K562 (cell line): ENCODE measurements at regions not wholly inside any gene's neighbourhood (a gene's known extent, or its start where the extent isn't known, plus 50 kb on each side); places are given as distances from the start of the nearest gene placed in this dataset.

Experiments
- ATAC-seq: fragments of 200-7000 bp; cut with Tn5 transposase; 3 replicates; pipeline ENCODE4 v1.9.1; 2020; ENCODE audit warnings: moderate library complexity
- BruUV-seq: library from RNA; stranded (reverse); fragments of 400-500 nt; replicated peaks from 2 replicates; lab custom pipeline; 2021; lab: Mats Ljungman, UMichigan
- CTCF ChIA-PET: fragments of 300-600 bp; formaldehyde crosslinking; extraction: SDS; loops from one replicate; lab custom pipeline; 2021; ENCODE audit warnings: low intra/inter-chr PET ratio; lab: Yijun Ruan, JAX
- POLR2A ChIA-PET: fragments of 300-600, 350-650 bp; sonication (Branson Sonifier 250); formaldehyde crosslinking; extraction: SDS; loops from one replicate; lab custom pipeline; 2021; ENCODE audit warnings: antibody characterized with exemption, inconsistent platforms; lab: Yijun Ruan, JAX
- DNase-seq, 4 experiments: peaks; one replicate each; pipeline versions ENCODE4 v3.0.0 to v3.0.0-alpha.2; 2011 to 2018; ENCODE audit warnings: low spot score in 3 of 4, mixed read lengths in 3 of 4; ENCODE audit errors: extremely low read depth in 1 of 4
- FAIRE-seq: peaks from 2 replicates; lab custom pipeline; 2011; peaks lifted over from hg19 to GRCh38; lab: Jason Lieb, UNC
- H2AFZ ChIP-seq: 2 replicates; pipeline ENCODE4 v1.6.0; 2011; ENCODE audit warnings: low read depth, low read length, control low read depth, inconsistent platforms
- H3K27ac ChIP-seq: fragments of 200-600 bp; 3 replicates; pipeline ENCODE4 v1.8.0; 2011; ENCODE audit warnings: low read depth, mild to moderate bottlenecking, control low read depth, inconsistent platforms, low read length, moderate library complexity, mixed read lengths; ENCODE audit errors: extremely low read depth
- H3K27me3 ChIP-seq, 2 experiments: fragments of 300-600 bp in 1 of 2; 2 replicates in 1 of 2; 3 replicates in 1 of 2; pipeline versions ENCODE4 v1.6.0 to v1.8.0; 2011; ENCODE audit warnings: inconsistent platforms in 2 of 2, low read length in 2 of 2, mild to moderate bottlenecking in 1 of 2, mixed read lengths in 1 of 2, moderate library complexity in 1 of 2; ENCODE audit not compliant: control insufficient read depth in 2 of 2, insufficient read depth in 2 of 2
- H3K36me3 ChIP-seq: fragments of 300-600 bp; 3 replicates; pipeline ENCODE4 v1.8.0; 2011; ENCODE audit warnings: mild to moderate bottlenecking, low read length, inconsistent platforms; ENCODE audit not compliant: control insufficient read depth, insufficient read depth
- H3K4me1 ChIP-seq, 2 experiments: fragments of 200-600 bp in 1 of 2; replicated peaks in 1 of 2; 2 replicates in 1 of 2; 3 replicates in 1 of 2; pipeline versions ENCODE4 v1.5.1 to v1.8.0; 2011; ENCODE audit warnings: inconsistent platforms in 2 of 2, low read length in 2 of 2, mild to moderate bottlenecking in 1 of 2, mixed read lengths in 1 of 2, moderate library complexity in 1 of 2; ENCODE audit not compliant: control insufficient read depth in 2 of 2, insufficient read depth in 2 of 2
- H3K4me2 ChIP-seq: 2 replicates; pipeline ENCODE4 v1.6.1; 2011; ENCODE audit warnings: low read length, control low read depth, inconsistent platforms, mixed read lengths; ENCODE audit not compliant: insufficient read depth
- H3K4me3 ChIP-seq: fragments of 200-600 bp; sonication (generic), shearing (Covaris generic); 2 replicates; pipeline ENCODE4 v1.5.1; 2016; ENCODE audit warnings: control low read depth, inconsistent platforms
- H3K79me2 ChIP-seq: fragments of 200-600 bp; 3 replicates; pipeline ENCODE4 v1.8.0; 2011; ENCODE audit warnings: low read length, inconsistent platforms; ENCODE audit not compliant: control insufficient read depth, insufficient read depth
- H3K9ac ChIP-seq, 2 experiments: 2 replicates each; pipeline versions ENCODE4 v1.6.0 to v1.6.1; 2011; ENCODE audit warnings: low read depth in 2 of 2, low read length in 2 of 2, control low read depth in 1 of 2, inconsistent platforms in 1 of 2, mild to moderate bottlenecking in 1 of 2, mixed read lengths in 1 of 2; ENCODE audit not compliant: insufficient read depth in 1 of 2
- H3K9me1 ChIP-seq: one replicate; pipeline ENCODE4 v1.6.0; 2011; ENCODE audit warnings: inconsistent platforms, mild to moderate bottlenecking, low read length, moderate library complexity; ENCODE audit not compliant: control insufficient read depth, insufficient read depth
- H3K9me3 ChIP-seq: replicated peaks from 2 replicates; pipeline ENCODE4 v1.5.1; 2011; ENCODE audit warnings: low read depth, low read length, inconsistent platforms; ENCODE audit not compliant: control insufficient read depth, insufficient read depth
- H4K20me1 ChIP-seq: replicated peaks from 2 replicates; pipeline ENCODE4 v1.6.1; 2011; ENCODE audit warnings: low read length, inconsistent platforms, mixed read lengths; ENCODE audit not compliant: control insufficient read depth, insufficient read depth
- BRF1 ChIP-seq: IDR thresholded peaks from 3 replicates; pipeline ENCODE4 v1.6.1; 2011; ENCODE audit warnings: borderline replicate concordance, mild to moderate bottlenecking; ENCODE audit not compliant: insufficient read length; ENCODE audit errors: extremely low read depth
- CREM ChIP-seq: IDR thresholded peaks from 2 replicates; pipeline ENCODE4 v1.6.1; 2014; ENCODE audit warnings: antibody characterized with exemption, low read depth
- ELK3 ChIP-seq: fragments of 450-650 bp; formaldehyde crosslinking; IDR thresholded peaks from 2 replicates; pipeline ENCODE4 v1.4.0; 2020; ENCODE audit warnings: mild to moderate bottlenecking
- FOS ChIP-seq: IDR thresholded peaks from 3 replicates; pipeline ENCODE4 v1.6.1; 2011; ENCODE audit not compliant: insufficient read length; ENCODE audit errors: extremely low read depth
- PHB2 ChIP-seq: fragments of 450-650 bp; IDR thresholded peaks from 2 replicates; pipeline ENCODE4 v1.6.1; 2017; ENCODE audit warnings: low read depth
- ZNF232 ChIP-seq: sonication (generic); formaldehyde crosslinking; IDR thresholded peaks from 2 replicates; pipeline ENCODE4 v1.8.0; 2022; ENCODE audit warnings: mild to moderate bottlenecking, missing genetic modification reagents
- ZNF668 ChIP-seq: fragments of 250-450 bp; sonication (Bioruptor Pico); IDR thresholded peaks from 2 replicates; pipeline ENCODE4 v1.8.0; 2022; ENCODE audit warnings: mild to moderate bottlenecking, inconsistent platforms
- WGBS: fragments of 100-300 bp; shearing (Covaris generic); methylation state at CpG from one replicate; pipeline ENCODE4 v1.1.6; 2016; ENCODE audit warnings: low coverage, mixed read lengths; ENCODE audit not compliant: insufficient coverage; ENCODE audit errors: missing lambda C conversion rate; 5-methylcytosine and 5-hydroxymethylcytosine counted together
- in situ Hi-C: fragments of 300-500 bp; cut with MboI; formaldehyde crosslinking; loops from 4 replicates; pipeline ENCODE4 v1.15.0; 2018; ENCODE audit warnings: inconsistent platforms, mixed read lengths
- intact Hi-C: fragments of 100-400 bp; cut with micrococcal nuclease; formaldehyde crosslinking; loops from 2 replicates; pipeline ENCODE4 v1.14.2; 2022

- 0% methylated on average over 1 of the region's 1 CpG for WGBS
- no TSS peak for BruUV-seq
- no peaks in the 10 kb centered on the region for H3K9me1 ChIP-seq
- CTCF ChIA-PET: no interaction called here
- DNase-seq (no peak), ATAC-seq (no peak), FAIRE-seq (no peak)
- no peaks in the 10 kb centered on the region for H3K79me2 ChIP-seq
- H3K9ac ChIP-seq: no peak overlapping the region
- H3K9me3 ChIP-seq: 0 out of 2 replicates have a peak, but pooled peaks cover 2% of the 10 kb centered on the region
- H3K4me2 ChIP-seq: no peak overlapping the region
- H3K27ac ChIP-seq: no peak overlapping the region
- no peak overlapping the region for H2AFZ ChIP-seq
- no peak for TF ChIP-seq ZNF668
- TF ChIP-seq BRF1: no peak
- no peak for TF ChIP-seq CREM
- TF ChIP-seq FOS: no peak
- TF ChIP-seq ELK3 (CRISPR knock-in tag): no peak
- TF ChIP-seq ZNF232 (CRISPR knock-in tag): no peak
- no peak for TF ChIP-seq PHB2
- TF ChIP-seq, all 486 proteins: peak for 0
- H3K4me3 ChIP-seq: no peak overlapping the region
- H4K20me1 ChIP-seq: no peaks in the 10 kb centered on the region
- POLR2A ChIA-PET: interaction anchor here (0.5 kb wide), 1 partner anchor 72 kb away, joined by 3 read pairs; no protein-coding TSS in a partner anchor
- intact Hi-C loops (no loop called here), in situ Hi-C loops (no loop called here)
- H3K36me3 ChIP-seq: no peaks in the 10 kb centered on the region
- no peaks in the 10 kb centered on the region for H3K27me3 ChIP-seq
- H3K4me1 ChIP-seq: no peaks in the 10 kb centered on the region
These were observed 190.7 kb downstream of the NEDD1 start for GRCh38 chr12:97097734-97098133.
